ENCODE measurements at regions not wholly inside any gene's neighbourhood (a gene's known extent, or its start where the extent isn't known, plus 50 kb on each side); places are given as distances from the start of the nearest gene placed in this dataset.

DNA sequence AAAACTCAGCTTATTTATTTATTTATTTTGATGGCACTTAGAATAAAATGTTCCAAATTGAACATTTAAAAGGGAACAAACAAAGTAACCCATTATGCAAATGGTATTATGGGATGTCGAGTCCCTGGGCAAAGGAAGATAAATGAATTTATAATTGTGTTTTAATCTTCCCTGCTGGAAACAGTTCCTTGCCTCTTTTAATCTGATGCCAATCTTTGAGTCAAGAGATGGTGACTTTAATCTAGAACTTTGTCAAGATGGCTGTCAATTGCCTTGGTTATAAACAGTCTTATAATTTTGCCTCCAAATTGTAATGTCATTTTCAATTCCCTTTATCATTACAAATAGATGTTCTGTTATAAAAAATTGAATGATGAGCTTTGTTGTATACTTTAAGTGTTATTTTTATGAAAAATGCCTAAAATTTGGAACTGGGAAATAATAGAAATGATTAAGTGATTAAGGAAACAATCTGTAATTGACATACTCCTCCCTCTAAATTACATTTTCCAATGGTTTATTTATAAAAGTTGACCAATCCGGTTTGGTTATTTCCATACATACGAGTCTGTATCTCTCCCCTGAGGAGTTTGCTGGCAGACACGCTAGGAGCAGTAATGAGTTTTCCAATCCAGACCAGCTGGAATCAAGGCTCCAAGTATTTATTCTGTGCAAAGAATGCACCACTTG is 134.9 kb upstream of the FRMD6 start:
- peak; percentile 86 for DNase-seq

- no peak for DNase-seq
Measured at GRCh38 chr14:51518280-51518679, 133.4 kb upstream of the FRMD6 start.

GRCh38 chr14:51518711-51519110 is 133.0 kb upstream of the FRMD6 start:
- peak; percentile 45 for DNase-seq

DNA sequence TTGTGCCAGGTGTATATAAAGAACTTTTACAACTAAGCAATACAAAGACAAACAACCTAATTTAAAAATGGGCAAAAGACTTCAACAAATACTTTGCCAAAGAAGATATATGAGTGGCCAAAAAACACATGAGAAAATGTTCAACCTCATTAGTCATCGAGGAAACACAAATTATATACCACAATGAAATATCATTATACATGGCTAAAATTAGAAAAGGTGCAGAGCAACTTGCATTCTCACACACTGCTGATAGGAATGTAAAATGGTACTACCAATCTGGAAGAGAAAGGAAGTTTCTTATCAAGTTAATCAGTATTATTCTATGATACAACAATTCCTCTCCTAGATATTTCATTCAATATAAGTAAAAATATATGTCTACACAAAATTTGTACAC is 131.6 kb upstream of the FRMD6 start:
- no peak for DNase-seq

- DNase-seq, result no peak
Measured at GRCh38 chr14:51521764-51522163, 129.9 kb upstream of the FRMD6 start.

DNA sequence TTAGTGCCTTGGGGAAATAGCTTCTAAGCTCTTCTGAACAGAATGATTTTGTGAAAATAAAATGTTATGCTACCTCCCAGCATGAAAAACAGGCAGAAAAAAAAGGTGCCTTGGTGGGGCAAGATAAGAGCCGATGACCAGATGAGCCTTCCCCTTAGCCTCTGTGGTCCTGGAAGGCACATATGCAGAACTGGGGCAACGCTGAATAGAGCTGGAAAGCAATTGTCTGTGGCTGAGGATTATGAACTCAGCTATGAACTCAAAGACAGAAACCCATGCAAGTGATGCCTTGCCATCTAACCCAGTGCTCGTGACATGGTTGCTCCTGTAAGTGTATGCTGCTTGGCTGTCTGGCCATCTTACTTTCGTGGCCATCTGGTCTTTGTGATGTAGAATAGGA is 128.5 kb upstream of the FRMD6 start:
- DNase-seq, result no peak

- no peak for DNase-seq
Measured at GRCh38 chr14:51525739-51526138, 126.0 kb upstream of the FRMD6 start.

- no peak for DNase-seq
Measured at GRCh38 chr14:51527073-51527472, 124.6 kb upstream of the FRMD6 start.

GRCh38 chr14:51529736-51530135 is 122.0 kb upstream of the FRMD6 start:
- no peak for DNase-seq

- DNase-seq, result no peak
Measured at GRCh38 chr14:51533160-51533559, 118.5 kb upstream of the FRMD6 start.

DNA sequence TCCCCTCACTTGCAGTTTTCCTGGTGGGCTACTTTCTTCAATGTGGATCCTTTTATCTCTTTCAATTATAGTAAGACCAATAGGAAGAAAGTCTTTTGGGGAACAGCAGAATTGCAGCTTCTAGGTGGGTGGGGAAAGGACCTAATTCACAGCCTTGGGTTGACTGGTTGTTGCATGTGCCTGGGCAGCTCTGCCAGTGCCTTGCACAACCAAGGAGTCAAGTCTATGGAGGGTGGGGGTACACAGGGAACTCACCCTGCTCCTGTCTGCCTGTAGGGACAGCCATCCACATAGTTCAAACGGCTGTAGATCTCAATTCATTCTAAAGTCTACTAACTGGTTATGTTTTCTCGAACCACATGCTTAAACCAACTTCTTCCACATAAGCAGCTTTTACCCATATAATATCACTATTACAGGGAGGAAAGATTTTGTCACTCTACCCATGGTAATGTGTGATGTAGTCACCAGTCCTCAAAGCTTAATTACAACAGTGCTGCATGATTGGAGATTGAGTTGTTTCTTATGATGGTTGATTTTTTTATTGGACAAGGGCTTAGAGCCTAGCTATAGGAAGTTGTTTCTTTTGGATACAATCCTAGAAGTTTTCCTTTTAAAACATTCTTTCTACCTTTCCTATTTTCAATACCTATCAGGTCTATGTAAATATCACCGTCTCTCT is 117.7 kb upstream of the FRMD6 start:
- DNase-seq, result no peak

- no peak for DNase-seq
Measured at GRCh38 chr14:51534610-51535011, 117.1 kb upstream of the FRMD6 start.

- no peak for DNase-seq
Measured at GRCh38 chr14:51535443-51536044, 116.2 kb upstream of the FRMD6 start.

DNA sequence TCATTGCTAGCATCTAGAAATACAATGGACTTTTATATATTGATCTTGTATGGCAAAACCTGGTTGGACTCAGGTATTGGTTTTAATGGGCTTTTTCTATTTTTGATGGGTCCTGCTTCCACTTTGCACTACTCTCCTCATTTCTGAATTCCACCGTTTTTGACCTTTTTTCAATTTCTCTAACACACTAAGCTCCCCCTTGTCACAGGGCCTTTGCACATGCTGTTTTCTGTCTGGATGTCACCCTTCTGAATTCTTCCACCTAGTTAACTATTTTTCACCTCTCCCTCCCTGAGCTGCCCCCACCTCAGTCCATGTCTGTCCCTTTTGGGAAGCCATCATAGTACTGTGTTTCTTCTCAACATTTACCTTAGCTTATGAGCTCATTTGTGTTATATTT is 112.7 kb upstream of the FRMD6 start:
- no peak for DNase-seq

- DNase-seq, result no peak
Measured at GRCh38 chr14:51539571-51540037, 112.1 kb upstream of the FRMD6 start.

DNA sequence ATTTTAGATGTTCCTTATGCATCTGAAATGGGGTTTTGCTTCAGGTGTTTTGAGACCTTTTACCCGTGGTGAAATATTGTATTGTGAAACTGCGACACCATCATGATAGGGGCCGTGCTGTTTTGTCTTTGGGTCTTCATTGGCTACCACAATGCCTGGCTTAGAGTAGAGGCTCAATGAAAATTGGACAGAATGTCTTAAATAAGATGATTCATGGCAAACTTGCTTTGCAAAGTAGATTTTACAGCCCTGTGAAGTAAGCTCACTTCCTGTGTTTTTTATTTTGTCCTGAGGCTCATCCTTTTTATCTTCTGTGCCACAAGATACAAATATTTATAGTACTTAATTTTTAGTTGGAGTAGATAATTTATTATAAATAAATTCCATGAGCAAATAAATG is 111.3 kb upstream of the FRMD6 start:
- no peak for DNase-seq

DNA sequence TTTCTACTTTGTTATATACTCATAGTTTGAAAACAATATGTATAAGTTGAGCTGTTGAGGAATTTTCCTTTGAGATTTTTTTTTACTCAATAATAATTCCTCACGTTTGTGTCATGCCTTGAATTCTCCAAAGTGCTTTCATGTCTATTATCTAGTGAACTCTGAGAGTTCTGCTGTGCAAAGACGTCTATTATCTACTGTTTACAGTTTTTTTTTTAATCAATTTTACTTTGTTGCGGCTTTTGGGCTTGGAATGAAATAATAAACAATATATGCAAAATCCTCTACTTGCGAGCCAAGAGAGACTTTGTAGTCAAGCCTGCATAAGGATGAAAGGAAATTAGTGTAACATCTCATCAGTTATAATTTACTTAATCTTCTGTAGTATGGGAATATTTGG is 107.2 kb upstream of the FRMD6 start:
- DNase-seq, result no peak

DNA sequence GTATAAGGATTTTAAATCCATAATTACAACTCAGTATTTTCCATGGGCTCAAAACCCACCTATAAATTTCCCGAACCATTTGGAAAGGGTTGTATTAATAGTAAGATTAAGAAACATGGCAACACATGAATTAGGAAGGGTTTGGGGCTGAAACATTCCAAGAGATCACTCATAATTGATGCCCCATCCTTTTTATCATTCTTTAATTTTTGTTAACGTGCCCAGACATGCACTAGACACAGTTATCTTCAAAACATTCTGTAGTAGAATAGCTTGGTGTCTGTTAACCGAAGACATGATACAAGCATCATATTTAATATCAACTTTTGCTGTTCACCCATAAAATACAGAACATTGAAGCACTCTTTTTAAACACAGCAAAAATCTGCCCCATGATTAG is 106.8 kb upstream of the FRMD6 start:
- no peak for DNase-seq

GRCh38 chr14:51545396-51545795 is 106.3 kb upstream of the FRMD6 start:
- DNase-seq, result no peak

DNA sequence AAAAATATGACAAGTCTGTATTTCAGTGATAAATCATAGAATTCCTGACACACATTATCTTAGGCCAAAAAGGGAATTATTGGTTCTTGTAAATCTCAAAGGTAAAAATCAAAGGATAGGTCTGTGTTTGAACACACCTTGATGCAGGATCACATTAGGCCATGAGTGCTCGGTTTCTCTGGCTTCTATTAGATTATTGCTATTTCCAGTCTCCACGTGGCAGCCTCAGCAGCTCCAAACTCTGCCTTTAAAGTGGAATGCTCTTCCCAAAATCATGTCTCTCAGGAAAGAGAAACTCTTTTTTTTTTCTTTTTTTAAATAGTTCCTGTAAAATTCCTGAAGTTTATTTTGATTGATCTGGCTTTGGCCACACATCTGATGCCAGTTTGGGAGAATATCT is 105.6 kb upstream of the FRMD6 start:
- no peak for DNase-seq

GRCh38 chr14:51546603-51547258 is 105.0 kb upstream of the FRMD6 start:
- peak; percentile 12 for DNase-seq

DNA sequence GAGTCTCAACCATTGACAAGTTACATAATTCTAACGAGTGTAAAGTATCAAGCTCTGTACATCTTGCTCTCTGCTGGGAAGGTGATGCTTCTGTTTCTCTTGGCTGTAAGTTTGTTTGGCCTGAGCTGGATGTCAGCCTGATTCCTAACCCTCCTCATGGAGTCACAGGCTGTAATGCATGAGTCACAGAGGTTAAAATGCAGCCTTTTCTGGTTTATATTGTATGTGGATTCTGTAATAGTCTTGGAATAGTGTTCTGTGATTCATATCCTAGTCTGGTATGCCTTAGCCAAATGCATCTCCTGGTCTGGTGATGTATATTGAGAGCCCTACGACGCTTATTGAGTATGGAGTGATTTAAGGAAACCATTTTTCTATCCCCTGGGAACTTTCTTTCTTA is 104.5 kb upstream of the FRMD6 start:
- peak; percentile 89 for DNase-seq

- no peak for DNase-seq
Measured at GRCh38 chr14:51547701-51548100, 104.0 kb upstream of the FRMD6 start.

- DNase-seq, result no peak
Measured at GRCh38 chr14:51548187-51548586, 103.5 kb upstream of the FRMD6 start.

Measured in NCI-H446 treated with DMSO at 0.1 percent for 48 hours (cell line).